ENCODE measurements at regions not wholly inside any gene's neighbourhood (a gene's known extent, or its start where the extent isn't known, plus 50 kb on each side); places are given as distances from the start of the nearest gene placed in this dataset.

DNA sequence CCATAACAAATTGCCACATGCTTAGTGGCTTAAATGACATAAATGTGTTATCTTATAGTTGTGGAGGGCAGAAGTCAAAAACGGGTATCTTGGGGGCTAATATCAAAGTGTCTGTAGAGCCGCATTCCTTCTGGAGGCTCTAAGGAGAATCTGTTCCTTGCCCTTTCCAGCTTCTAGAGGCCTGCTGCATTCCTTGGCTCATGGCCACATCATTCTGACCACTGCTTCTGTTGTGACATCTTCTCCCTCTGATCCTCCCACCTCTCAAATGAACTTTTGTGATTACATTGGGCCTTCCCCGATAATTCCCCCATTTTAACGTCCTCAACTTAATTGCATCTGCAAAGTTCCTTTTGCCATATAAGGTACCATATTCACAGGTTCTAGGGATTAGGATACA is 76.1 kb downstream of the CYP26A1 start:
- Histone ChIP-seq H3K36me3 (ENCODE audit: insufficient read depth, low read length) (no peaks in the 10 kb centered on the region), H3K79me2 (ENCODE audit: insufficient read depth, low read length) (no peaks in the 10 kb centered on the region), H4K20me1 (ENCODE audit: insufficient read depth, low read length) (no peaks in the 10 kb centered on the region), H3K4me2 (ENCODE audit: low read length) (no peak overlapping the region), H3K9me2 (ENCODE audit: low read depth, low read length) (no peaks in the 10 kb centered on the region), H3K9me3 (ENCODE audit: low read length) (no peaks in the 10 kb centered on the region), H3F3A (ENCODE audit: insufficient read depth, low read length) (no peaks in the 10 kb centered on the region), H3K4me3 (ENCODE audit: low read depth, low read length, poor library complexity, severe bottlenecking) (no peak overlapping the region), H2AFZ (ENCODE audit: low read length) (no peak overlapping the region), H3K9ac (ENCODE audit: low read length) (no peak overlapping the region), H3K27ac (ENCODE audit: low read depth, low read length, poor library complexity, severe bottlenecking) (no peak overlapping the region), H3K27me3 (ENCODE audit: insufficient read depth, low read length) (no peaks in the 10 kb centered on the region), H3K4me1 (ENCODE audit: insufficient read depth, low read length, severe bottlenecking) (no peaks in the 10 kb centered on the region)
- no peak for TF ChIP-seq EZH2 (IDR thresholded peaks at IDR 0.05; ENCODE audit: borderline replicate concordance, low read length)
- TF ChIP-seq, protein P1, sequence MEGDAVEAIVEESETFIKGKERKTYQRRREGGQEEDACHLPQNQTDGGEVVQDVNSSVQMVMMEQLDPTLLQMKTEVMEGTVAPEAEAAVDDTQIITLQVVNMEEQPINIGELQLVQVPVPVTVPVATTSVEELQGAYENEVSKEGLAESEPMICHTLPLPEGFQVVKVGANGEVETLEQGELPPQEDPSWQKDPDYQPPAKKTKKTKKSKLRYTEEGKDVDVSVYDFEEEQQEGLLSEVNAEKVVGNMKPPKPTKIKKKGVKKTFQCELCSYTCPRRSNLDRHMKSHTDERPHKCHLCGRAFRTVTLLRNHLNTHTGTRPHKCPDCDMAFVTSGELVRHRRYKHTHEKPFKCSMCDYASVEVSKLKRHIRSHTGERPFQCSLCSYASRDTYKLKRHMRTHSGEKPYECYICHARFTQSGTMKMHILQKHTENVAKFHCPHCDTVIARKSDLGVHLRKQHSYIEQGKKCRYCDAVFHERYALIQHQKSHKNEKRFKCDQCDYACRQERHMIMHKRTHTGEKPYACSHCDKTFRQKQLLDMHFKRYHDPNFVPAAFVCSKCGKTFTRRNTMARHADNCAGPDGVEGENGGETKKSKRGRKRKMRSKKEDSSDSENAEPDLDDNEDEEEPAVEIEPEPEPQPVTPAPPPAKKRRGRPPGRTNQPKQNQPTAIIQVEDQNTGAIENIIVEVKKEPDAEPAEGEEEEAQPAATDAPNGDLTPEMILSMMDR (IDR thresholded peaks at IDR 0.05; ENCODE audit: low read length) = no peak

GRCh38 chr10:93150289-93150688 is 76.6 kb downstream of the CYP26A1 start:
- Histone ChIP-seq H3K36me3 (ENCODE audit: insufficient read depth, low read length) (no peaks in the 10 kb centered on the region), H3K27me3 (ENCODE audit: insufficient read depth, low read length) (no peaks in the 10 kb centered on the region), H3F3A (ENCODE audit: insufficient read depth, low read length) (no peaks in the 10 kb centered on the region), H3K9ac (ENCODE audit: low read length) (no peak overlapping the region), H4K20me1 (ENCODE audit: insufficient read depth, low read length) (no peaks in the 10 kb centered on the region), H3K27ac (ENCODE audit: low read depth, low read length, poor library complexity, severe bottlenecking) (no peak overlapping the region), H3K4me1 (ENCODE audit: insufficient read depth, low read length, severe bottlenecking) (no peaks in the 10 kb centered on the region), H3K9me2 (ENCODE audit: low read depth, low read length) (no peaks in the 10 kb centered on the region), H3K4me2 (ENCODE audit: low read length) (no peak overlapping the region), H3K9me3 (ENCODE audit: low read length) (no peaks in the 10 kb centered on the region), H3K79me2 (ENCODE audit: insufficient read depth, low read length) (no peaks in the 10 kb centered on the region), H2AFZ (ENCODE audit: low read length) (no peak overlapping the region), H3K4me3 (ENCODE audit: low read depth, low read length, poor library complexity, severe bottlenecking) (no peak overlapping the region)
- TF ChIP-seq, protein P1 (IDR thresholded peaks at IDR 0.05; ENCODE audit: low read length) = no peak
- no peak for TF ChIP-seq EZH2 (IDR thresholded peaks at IDR 0.05; ENCODE audit: borderline replicate concordance, low read length)

- H3K9me2 ChIP-seq (ENCODE audit: low read depth, low read length) = no peaks in the 10 kb centered on the region
- H3K4me3 ChIP-seq (ENCODE audit: low read depth, low read length, poor library complexity, severe bottlenecking) = no peak overlapping the region
- no peaks in the 10 kb centered on the region for H3K27me3 ChIP-seq (ENCODE audit: insufficient read depth, low read length)
- no peak overlapping the region for H3K4me2 ChIP-seq (ENCODE audit: low read length)
- H3K36me3 ChIP-seq (ENCODE audit: insufficient read depth, low read length) = no peaks in the 10 kb centered on the region
- H3F3A ChIP-seq (ENCODE audit: insufficient read depth, low read length) = no peaks in the 10 kb centered on the region
- H3K4me1 ChIP-seq (ENCODE audit: insufficient read depth, low read length, severe bottlenecking) = no peaks in the 10 kb centered on the region
- H3K27ac ChIP-seq (ENCODE audit: low read depth, low read length, poor library complexity, severe bottlenecking) = no peak overlapping the region
- H3K9ac ChIP-seq (ENCODE audit: low read length) = no peak overlapping the region
- no peaks in the 10 kb centered on the region for H3K9me3 ChIP-seq (ENCODE audit: low read length)
- no peak overlapping the region for H2AFZ ChIP-seq (ENCODE audit: low read length)
- no peaks in the 10 kb centered on the region for H4K20me1 ChIP-seq (ENCODE audit: insufficient read depth, low read length)
- TF ChIP-seq, protein P1 (IDR thresholded peaks at IDR 0.05; ENCODE audit: low read length) = no peak
- TF ChIP-seq EZH2 (IDR thresholded peaks at IDR 0.05; ENCODE audit: borderline replicate concordance, low read length) = no peak
- no peaks in the 10 kb centered on the region for H3K79me2 ChIP-seq (ENCODE audit: insufficient read depth, low read length)
These were observed 77.4 kb downstream of the CYP26A1 start for GRCh38 chr10:93150990-93151547.

Data from OCI-LY1 (cell line).